A673 (cell line): ENCODE measurements at regions not wholly inside any gene's neighbourhood (a gene's known extent, or its start where the extent isn't known, plus 50 kb on each side); places are given as distances from the start of the nearest gene placed in this dataset.

Experiments used
- BruUV-seq: library from RNA; stranded (reverse); fragments of 400-500 nt; replicated peaks from 2 replicates; lab custom pipeline; 2021; lab: Mats Ljungman, UMichigan
- CTCF ChIA-PET: fragments of 300-600 bp; sonication (Branson Sonifier 250); formaldehyde crosslinking; loops from one replicate; lab custom pipeline; 2022; ENCODE audit warnings: antibody characterized with exemption; lab: Charles Lee
- POLR2A ChIA-PET: fragments of 300-600 bp; sonication (Branson Sonifier 250); formaldehyde crosslinking; loops from one replicate; lab custom pipeline; 2022; ENCODE audit warnings: antibody characterized with exemption; ENCODE audit not compliant: low non-redundant PET; lab: Charles Lee
- DNase-seq: peaks from one replicate; pipeline ENCODE4 v3.0.0-alpha.2; 2015; ENCODE audit warnings: low spot score
- H3K27ac ChIP-seq: fragments of 200-600 bp; sonication (generic); 2 replicates; pipeline ENCODE4 v1.5.1; 2016; ENCODE audit warnings: mixed run types, low read depth, mild to moderate bottlenecking, mixed read lengths, antibody characterized with exemption, low read length; ENCODE audit not compliant: poor library complexity, severe bottlenecking
- H3K27me3 ChIP-seq: fragments of 200-600 bp; sonication (generic); replicated peaks from 2 replicates; pipeline ENCODE4 v1.6.1; 2017; ENCODE audit warnings: mixed run types, low read depth, mild to moderate bottlenecking, mixed read lengths, antibody characterized with exemption, low read length; ENCODE audit not compliant: insufficient read depth, poor library complexity
- H3K36me3 ChIP-seq: fragments of 200-600 bp; sonication (generic); 2 replicates; pipeline ENCODE4 v1.6.1; 2016; ENCODE audit warnings: mixed run types, mild to moderate bottlenecking, mixed read lengths, antibody characterized with exemption, low read length; ENCODE audit not compliant: insufficient read depth, poor library complexity, severe bottlenecking
- H3K4me1 ChIP-seq: fragments of 200-600 bp; sonication (generic); 2 replicates; pipeline ENCODE4 v1.6.1; 2017; ENCODE audit warnings: mixed run types, mild to moderate bottlenecking, mixed read lengths, antibody characterized with exemption, low read length; ENCODE audit not compliant: insufficient read depth, poor library complexity, severe bottlenecking
- H3K4me3 ChIP-seq: fragments of 200-600 bp; sonication (generic); 2 replicates; pipeline ENCODE4 v1.5.1; 2016; ENCODE audit warnings: low read depth, mixed run types, mild to moderate bottlenecking, mixed read lengths, low read length; ENCODE audit not compliant: poor library complexity, severe bottlenecking
- H3K9me3 ChIP-seq: fragments of 200-600 bp; sonication (generic); 2 replicates; pipeline ENCODE4 v1.6.1; 2016; ENCODE audit warnings: mixed run types, low read depth, mild to moderate bottlenecking, mixed read lengths, antibody characterized with exemption, low read length; ENCODE audit not compliant: poor library complexity, severe bottlenecking
- CTCF ChIP-seq: fragments of 300-800, 200-600 bp; sonication (generic); conservative IDR thresholded peaks from 2 replicates; pipeline ENCODE4 v1.5.1; 2017; ENCODE audit warnings: low read depth, mild to moderate bottlenecking, antibody characterized with exemption, low read length, moderate library complexity, mixed read lengths
- EZH2 ChIP-seq: fragments of 200-600 bp; sonication (generic); IDR thresholded peaks from 2 replicates; pipeline ENCODE4 v1.6.1; 2017; ENCODE audit warnings: borderline replicate concordance, low read depth, mild to moderate bottlenecking, mixed read lengths, antibody characterized with exemption, low read length; ENCODE audit not compliant: poor library complexity, severe bottlenecking
- intact Hi-C: fragments of 100-400 bp; cut with micrococcal nuclease; formaldehyde crosslinking; loops from one replicate; pipeline ENCODE4 v1.10.0; 2022; ENCODE audit not compliant: unreplicated experiment

- Histone ChIP-seq H3K36me3 (no peaks in the 10 kb centered on the region), H3K9me3 (no peaks in the 10 kb centered on the region), H3K27ac (no peak overlapping the region), H3K27me3 (peaks cover 14% of the 10 kb centered on the region), H3K4me3 (no peak overlapping the region), H3K4me1 (no peaks in the 10 kb centered on the region)
- POLR2A ChIA-PET = no interaction called here
- no peak for DNase-seq
- intact Hi-C loops = no loop called here
- no peak for TF ChIP-seq EZH2
- no peak for TF ChIP-seq CTCF
- BruUV-seq = no TSS peak
- CTCF ChIA-PET = no interaction called here
Measured at GRCh38 chr16:47984669-47985068, 171.1 kb downstream of the ABCC12 start.

GRCh38 chr16:47983999-47984580, 171.7 kb downstream of the ABCC12 start:
- H3K27me3 ChIP-seq = peaks cover 17% of the 10 kb centered on the region
- BruUV-seq = no TSS peak
- TF ChIP-seq CTCF (no peak), EZH2 (no peak)
- no peaks in the 10 kb centered on the region for H3K9me3 ChIP-seq
- POLR2A ChIA-PET = no interaction called here
- H3K36me3 ChIP-seq = no peaks in the 10 kb centered on the region
- no peak for DNase-seq
- CTCF ChIA-PET = no interaction called here
- no peak overlapping the region for H3K27ac ChIP-seq
- H3K4me1 ChIP-seq = no peaks in the 10 kb centered on the region
- intact Hi-C loops = no loop called here
- H3K4me3 ChIP-seq = no peak overlapping the region

GRCh38 chr16:47980212-47980611, 175.6 kb downstream of the ABCC12 start:
- no peak for DNase-seq
- ChIA-PET CTCF (no interaction called here), POLR2A (no interaction called here)
- Histone ChIP-seq H3K9me3 (no peaks in the 10 kb centered on the region), H3K36me3 (no peaks in the 10 kb centered on the region), H3K27ac (no peak overlapping the region), H3K27me3 (peaks cover 22% of the 10 kb centered on the region), H3K4me3 (no peak overlapping the region), H3K4me1 (no peaks in the 10 kb centered on the region)
- TF ChIP-seq EZH2 (no peak), CTCF (no peak)
- BruUV-seq = no TSS peak
- intact Hi-C loops = no loop called here
